ENCODE measurements at regions not wholly inside any gene's neighbourhood (a gene's known extent, or its start where the extent isn't known, plus 50 kb on each side); places are given as distances from the start of the nearest gene placed in this dataset.

- TF ChIP-seq, protein P1, sequence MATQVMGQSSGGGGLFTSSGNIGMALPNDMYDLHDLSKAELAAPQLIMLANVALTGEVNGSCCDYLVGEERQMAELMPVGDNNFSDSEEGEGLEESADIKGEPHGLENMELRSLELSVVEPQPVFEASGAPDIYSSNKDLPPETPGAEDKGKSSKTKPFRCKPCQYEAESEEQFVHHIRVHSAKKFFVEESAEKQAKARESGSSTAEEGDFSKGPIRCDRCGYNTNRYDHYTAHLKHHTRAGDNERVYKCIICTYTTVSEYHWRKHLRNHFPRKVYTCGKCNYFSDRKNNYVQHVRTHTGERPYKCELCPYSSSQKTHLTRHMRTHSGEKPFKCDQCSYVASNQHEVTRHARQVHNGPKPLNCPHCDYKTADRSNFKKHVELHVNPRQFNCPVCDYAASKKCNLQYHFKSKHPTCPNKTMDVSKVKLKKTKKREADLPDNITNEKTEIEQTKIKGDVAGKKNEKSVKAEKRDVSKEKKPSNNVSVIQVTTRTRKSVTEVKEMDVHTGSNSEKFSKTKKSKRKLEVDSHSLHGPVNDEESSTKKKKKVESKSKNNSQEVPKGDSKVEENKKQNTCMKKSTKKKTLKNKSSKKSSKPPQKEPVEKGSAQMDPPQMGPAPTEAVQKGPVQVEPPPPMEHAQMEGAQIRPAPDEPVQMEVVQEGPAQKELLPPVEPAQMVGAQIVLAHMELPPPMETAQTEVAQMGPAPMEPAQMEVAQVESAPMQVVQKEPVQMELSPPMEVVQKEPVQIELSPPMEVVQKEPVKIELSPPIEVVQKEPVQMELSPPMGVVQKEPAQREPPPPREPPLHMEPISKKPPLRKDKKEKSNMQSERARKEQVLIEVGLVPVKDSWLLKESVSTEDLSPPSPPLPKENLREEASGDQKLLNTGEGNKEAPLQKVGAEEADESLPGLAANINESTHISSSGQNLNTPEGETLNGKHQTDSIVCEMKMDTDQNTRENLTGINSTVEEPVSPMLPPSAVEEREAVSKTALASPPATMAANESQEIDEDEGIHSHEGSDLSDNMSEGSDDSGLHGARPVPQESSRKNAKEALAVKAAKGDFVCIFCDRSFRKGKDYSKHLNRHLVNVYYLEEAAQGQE (IDR thresholded peaks at IDR 0.05), result no peak
- TF ChIP-seq, protein P2, sequence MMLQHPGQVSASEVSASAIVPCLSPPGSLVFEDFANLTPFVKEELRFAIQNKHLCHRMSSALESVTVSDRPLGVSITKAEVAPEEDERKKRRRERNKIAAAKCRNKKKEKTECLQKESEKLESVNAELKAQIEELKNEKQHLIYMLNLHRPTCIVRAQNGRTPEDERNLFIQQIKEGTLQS (IDR thresholded peaks at IDR 0.05), result no peak
- TF ChIP-seq FOXA2 (IDR thresholded peaks at IDR 0.05) (no peak), GABPA (IDR thresholded peaks at IDR 0.05 in 1 of 2, conservative IDR thresholded peaks at IDR 0.05 in 1 of 2) (no peak)
Measured at GRCh38 chr3:18810306-18810661, 338.0 kb upstream of the KCNH8 start (continued).

DNA sequence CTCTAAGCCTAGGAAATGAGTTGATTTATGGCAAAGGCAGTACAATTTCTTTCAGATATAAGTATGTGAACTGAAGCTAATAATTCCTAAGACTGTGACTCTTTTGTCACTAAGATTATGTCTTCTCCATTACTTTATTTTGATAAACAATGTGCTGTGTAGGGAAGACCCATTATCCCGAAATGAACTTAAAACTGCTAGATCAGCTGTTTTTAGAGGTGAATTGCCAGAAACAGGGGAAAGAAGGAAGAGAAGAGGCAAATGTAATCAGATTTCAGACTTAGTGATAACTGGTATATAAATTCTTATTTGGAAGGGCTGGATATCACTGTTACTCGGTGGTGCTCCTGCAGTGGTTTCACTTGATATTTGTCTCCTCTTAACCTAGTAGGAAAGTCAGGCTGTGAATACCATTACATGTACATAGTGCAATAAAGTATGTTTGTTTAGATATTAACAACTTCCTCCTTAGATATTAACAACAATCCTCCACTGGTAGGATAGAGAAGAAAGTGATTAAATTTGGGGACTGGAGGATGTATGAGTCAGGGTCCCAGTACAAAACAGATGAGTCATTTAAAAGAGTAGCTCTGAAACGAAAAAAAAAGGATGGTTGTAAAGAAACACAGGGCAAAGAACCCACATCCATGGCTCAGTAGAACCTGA is 338.5 kb upstream of the KCNH8 start:
- 54% methylated on average over 3 of the region's 3 CpGs for WGBS
- no peak overlapping the region for H3K9ac ChIP-seq (ENCODE audit: low read depth in 1 of 2, low read length in 2 of 2)
- no peaks in the 10 kb centered on the region for H3K4me1 ChIP-seq (ENCODE audit: control insufficient read depth in 4 of 4, insufficient read depth in 4 of 4, low read length in 3 of 4)
- H3K4me3 ChIP-seq (ENCODE audit: low read depth in 1 of 3, low read length in 3 of 3), result no peak overlapping the region
- no peaks in the 10 kb centered on the region for H3K36me3 ChIP-seq (ENCODE audit: control insufficient read depth in 4 of 4, insufficient read depth in 3 of 4, low read depth in 1 of 4, low read length in 3 of 4)
- TF ChIP-seq TAF1 (conservative IDR thresholded peaks at IDR 0.05) (no peak), HNF4A (conservative IDR thresholded peaks at IDR 0.05) (no peak), FOXA2 (IDR thresholded peaks at IDR 0.05) (no peak), CTCF (IDR thresholded peaks at IDR 0.05; ENCODE audit: low read depth, low read length, missing input control) (no peak), YY1 (IDR thresholded peaks at IDR 0.05) (no peak), EGR1 (IDR thresholded peaks at IDR 0.05; ENCODE audit: low read depth in 2 of 2) (no peak), ZBTB33 (IDR thresholded peaks at IDR 0.05) (no peak), SP1 (IDR thresholded peaks at IDR 0.05) (no peak), JUND (IDR thresholded peaks at IDR 0.05) (no peak), HNF4G (IDR thresholded peaks at IDR 0.05) (no peak), RAD21 (IDR thresholded peaks at IDR 0.05) (no peak), MAX (IDR thresholded peaks at IDR 0.05) (no peak), FOXA1 (IDR thresholded peaks at IDR 0.05) (no peak)
- TF ChIP-seq, protein P1 (IDR thresholded peaks at IDR 0.05), result no peak
- TF ChIP-seq, protein P2 (IDR thresholded peaks at IDR 0.05), result no peak
- H3K27me3 ChIP-seq (ENCODE audit: control insufficient read depth in 4 of 4, insufficient read depth in 4 of 4, low read length in 3 of 4), result no peaks in the 10 kb centered on the region
- H3K27ac ChIP-seq (ENCODE audit: low read depth in 1 of 2, low read length in 2 of 2), result no peak overlapping the region
- no peaks in the 10 kb centered on the region for H3K9me3 ChIP-seq (ENCODE audit: control insufficient read depth in 4 of 4, low read length in 3 of 4)
- no peak for DNase-seq (ENCODE audit: low spot score)

All from liver (tissue), 8 donors.